ENCODE measurements at regions not wholly inside any gene's neighbourhood (a gene's known extent, or its start where the extent isn't known, plus 50 kb on each side); places are given as distances from the start of the nearest gene placed in this dataset.

GRCh38 chr15:70225416-70225815 lies 127.7 kb upstream of the TLE3 start:
- no peak overlapping the region for H3K4me3 ChIP-seq
- no peaks in the 10 kb centered on the region for H3K27me3 ChIP-seq
- intact Hi-C loops (cut with DNase I) = no loop called here
- no peak for TF ChIP-seq POLR2A (IDR thresholded peaks at IDR 0.05; ENCODE audit: low read depth)
- TF ChIP-seq POLR2AphosphoS5 (IDR thresholded peaks at IDR 0.05) = no peak
- TF ChIP-seq CTCF (IDR thresholded peaks at IDR 0.05) = no peak
- H3K36me3 ChIP-seq = no peaks in the 10 kb centered on the region
- no peaks in the 10 kb centered on the region for H3K9me3 ChIP-seq
- peaks cover 0 to 9% (median 3%) of the 10 kb centered on the region in 4 donors for H3K4me1 ChIP-seq
- no peak for DNase-seq (ENCODE audit: extremely low spot score)
- H3K27ac ChIP-seq (replicated peaks in 1 of 4) = no peak overlapping the region
- WGBS = 90% methylated on average over 9 of the region's 9 CpGs

GRCh38 chr15:70222606-70223005 lies 124.9 kb upstream of the TLE3 start:
- intact Hi-C loops (cut with DNase I) = no loop called here
- Histone ChIP-seq H3K27ac (replicated peaks in 1 of 4) (no peak overlapping the region), H3K27me3 (no peaks in the 10 kb centered on the region), H3K9me3 (no peaks in the 10 kb centered on the region), H3K4me3 (no peak overlapping the region), H3K4me1 (peaks cover 0 to 9% (median 3%) of the 10 kb centered on the region in 4 donors), H3K36me3 (no peaks in the 10 kb centered on the region)
- no peak for TF ChIP-seq POLR2A (IDR thresholded peaks at IDR 0.05; ENCODE audit: low read depth)
- no peak for TF ChIP-seq CTCF (IDR thresholded peaks at IDR 0.05)
- TF ChIP-seq POLR2AphosphoS5 (IDR thresholded peaks at IDR 0.05) = no peak
- TF ChIP-seq EP300 (IDR thresholded peaks at IDR 0.05) = no peak
- 55% methylated on average over 2 of the region's 2 CpGs for WGBS
- no peak for DNase-seq (ENCODE audit: extremely low spot score)

DNA sequence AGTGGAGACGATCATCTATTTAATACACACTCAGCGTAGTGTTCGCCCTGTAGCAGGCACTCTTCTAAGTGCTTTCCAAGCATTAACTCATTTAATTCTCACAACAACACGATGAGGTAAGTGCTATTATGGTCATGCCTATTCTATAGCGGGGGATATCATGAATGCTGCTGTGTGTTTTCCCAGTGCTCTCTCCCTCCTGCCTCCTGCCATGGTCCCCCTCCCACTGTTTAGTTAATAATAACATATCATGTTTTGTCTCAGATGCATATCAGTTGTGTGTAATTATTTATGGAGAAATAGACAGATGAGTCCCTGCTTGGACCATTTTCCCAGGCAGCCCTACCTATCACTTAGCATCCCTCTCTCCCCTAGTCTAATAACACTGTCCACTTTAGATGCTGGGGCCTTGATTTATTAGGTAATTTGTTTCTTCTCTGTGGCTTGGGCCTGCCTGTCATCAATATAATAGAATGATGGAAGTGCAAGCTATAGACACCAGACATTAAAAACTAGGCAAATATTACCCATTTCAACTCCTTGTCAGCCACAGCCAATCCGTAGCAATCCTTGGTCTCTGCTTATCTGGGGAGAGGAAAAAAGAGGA lies 122.9 kb upstream of the TLE3 start:
- Histone ChIP-seq H3K27me3 (no peaks in the 10 kb centered on the region), H3K4me1 (peaks cover 0 to 9% (median 3%) of the 10 kb centered on the region in 4 donors), H3K36me3 (no peaks in the 10 kb centered on the region), H3K4me3 (no peak overlapping the region), H3K27ac (replicated peaks in 1 of 4) (no peak overlapping the region), H3K9me3 (no peaks in the 10 kb centered on the region)
- TF ChIP-seq EP300 (IDR thresholded peaks at IDR 0.05) (no peak), POLR2AphosphoS5 (IDR thresholded peaks at IDR 0.05) (no peak), CTCF (IDR thresholded peaks at IDR 0.05) (no peak), POLR2A (IDR thresholded peaks at IDR 0.05; ENCODE audit: low read depth) (no peak)
- WGBS = 95% methylated on average over 6 of the region's 6 CpGs
- DNase-seq (ENCODE audit: extremely low spot score) = no peak
- intact Hi-C loops (cut with DNase I) = no loop called here

DNA sequence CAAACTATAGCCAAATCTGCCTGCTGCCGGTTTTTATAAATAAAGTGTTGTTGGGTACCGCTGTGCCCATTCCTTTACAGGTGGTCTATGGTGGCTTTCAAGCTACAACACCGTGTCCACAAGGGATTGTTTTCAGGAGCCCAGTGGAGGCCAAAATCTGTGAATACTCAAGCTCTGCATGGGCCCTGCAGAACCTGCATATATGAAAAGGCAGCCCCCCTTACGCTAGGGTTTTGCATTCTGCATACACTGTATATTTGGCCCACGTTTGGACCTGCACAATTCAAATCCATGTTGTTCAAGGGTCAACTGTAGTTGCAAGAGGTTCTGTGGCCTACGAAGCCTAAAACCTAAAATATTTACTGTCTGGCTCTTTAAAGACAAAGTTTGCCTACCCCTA lies 122.2 kb upstream of the TLE3 start:
- WGBS = 94% methylated on average over 6 of the region's 6 CpGs
- Histone ChIP-seq H3K4me1 (peaks cover 0 to 9% (median 3%) of the 10 kb centered on the region in 4 donors), H3K36me3 (no peaks in the 10 kb centered on the region), H3K4me3 (no peak overlapping the region), H3K27ac (replicated peaks in 1 of 4) (no peak overlapping the region), H3K27me3 (no peaks in the 10 kb centered on the region), H3K9me3 (no peaks in the 10 kb centered on the region)
- intact Hi-C loops (cut with DNase I) = no loop called here
- no peak for TF ChIP-seq POLR2A (IDR thresholded peaks at IDR 0.05; ENCODE audit: low read depth)
- no peak for TF ChIP-seq POLR2AphosphoS5 (IDR thresholded peaks at IDR 0.05)
- no peak for TF ChIP-seq EP300 (IDR thresholded peaks at IDR 0.05)
- no peak for TF ChIP-seq CTCF (IDR thresholded peaks at IDR 0.05)
- no peak for DNase-seq (ENCODE audit: extremely low spot score)
